ENCODE measurements at regions not wholly inside any gene's neighbourhood (a gene's known extent, or its start where the extent isn't known, plus 50 kb on each side); places are given as distances from the start of the nearest gene placed in this dataset.

- H3K27ac ChIP-seq = no peak overlapping the region
- TF ChIP-seq CTCF (IDR thresholded peaks at IDR 0.05) = no peak
- H3K27me3 ChIP-seq = no peaks in the 10 kb centered on the region
- H3K4me1 ChIP-seq = no peaks in the 10 kb centered on the region
- peaks cover 0 to 20% of the 10 kb centered on the region in 2 donors for H3K9me3 ChIP-seq
- H3K4me3 ChIP-seq = no peak overlapping the region
- intact Hi-C loops (cut with DNase I) = no loop called here
- no peak for DNase-seq
- no peak for ATAC-seq
- H3K36me3 ChIP-seq = no peaks in the 10 kb centered on the region
Observed at GRCh38 chr13:57424379-57424778, 207.2 kb upstream of the PCDH17 start.

- H3K4me1 ChIP-seq = no peaks in the 10 kb centered on the region
- no peak for DNase-seq
- no peak for ATAC-seq
- no peak overlapping the region for H3K4me3 ChIP-seq
- no peaks in the 10 kb centered on the region for H3K36me3 ChIP-seq
- H3K27ac ChIP-seq = no peak overlapping the region
- intact Hi-C loops (cut with DNase I) = no loop called here
- H3K9me3 ChIP-seq = peaks cover 0 to 30% of the 10 kb centered on the region in 2 donors
- no peak for TF ChIP-seq CTCF (IDR thresholded peaks at IDR 0.05)
- H3K27me3 ChIP-seq = no peaks in the 10 kb centered on the region
Observed at GRCh38 chr13:57425531-57425930, 206.0 kb upstream of the PCDH17 start.

GRCh38 chr13:57437587-57437986, 194.0 kb upstream of the PCDH17 start:
- H3K9me3 ChIP-seq = peaks cover 0 to 24% of the 10 kb centered on the region in 2 donors
- H3K36me3 ChIP-seq = no peaks in the 10 kb centered on the region
- no peaks in the 10 kb centered on the region for H3K27me3 ChIP-seq
- no peak for DNase-seq
- H3K4me3 ChIP-seq = no peak overlapping the region
- no peak for TF ChIP-seq CTCF (IDR thresholded peaks at IDR 0.05)
- ATAC-seq = no peak
- intact Hi-C loops (cut with DNase I) = no loop called here
- no peaks in the 10 kb centered on the region for H3K4me1 ChIP-seq
- H3K27ac ChIP-seq = no peak overlapping the region

GRCh38 chr13:57438072-57438471, 193.5 kb upstream of the PCDH17 start:
- Histone ChIP-seq H3K9me3 (peaks cover 0 to 20% of the 10 kb centered on the region in 2 donors), H3K4me3 (no peak overlapping the region), H3K27me3 (no peaks in the 10 kb centered on the region), H3K36me3 (no peaks in the 10 kb centered on the region), H3K27ac (no peak overlapping the region), H3K4me1 (no peaks in the 10 kb centered on the region)
- intact Hi-C loops (cut with DNase I) = no loop called here
- ATAC-seq (no peak), DNase-seq (no peak)
- no peak for TF ChIP-seq CTCF (IDR thresholded peaks at IDR 0.05)

- Histone ChIP-seq H3K9me3 (no peaks in the 10 kb centered on the region), H3K4me1 (no peaks in the 10 kb centered on the region), H3K27me3 (no peaks in the 10 kb centered on the region), H3K27ac (no peak overlapping the region), H3K36me3 (no peaks in the 10 kb centered on the region), H3K4me3 (no peak overlapping the region)
- intact Hi-C loops (cut with DNase I) = no loop called here
- ATAC-seq = no peak
- no peak for TF ChIP-seq CTCF (IDR thresholded peaks at IDR 0.05)
- no peak for DNase-seq
Observed at GRCh38 chr13:57443494-57443893, 188.1 kb upstream of the PCDH17 start.

All from left lung (tissue), 4 donors.